HEK293 (cell line): ENCODE measurements at regions not wholly inside any gene's neighbourhood (a gene's known extent, or its start where the extent isn't known, plus 50 kb on each side); places are given as distances from the start of the nearest gene placed in this dataset.

ENCODE experiments used
- ZNF335 ChIP-seq: fragments of 450-650 bp; formaldehyde crosslinking; conservative IDR thresholded peaks from 2 replicates; pipeline ENCODE4 v1.5.1; 2016; ENCODE audit warnings: missing biosample characterization, missing genetic modification characterization
- TF ChIP-seq, protein P1 (sequence below): fragments of 450-650 bp; formaldehyde crosslinking; IDR thresholded peaks from 2 replicates; pipeline ENCODE4 v1.5.1; 2016; ENCODE audit warnings: missing biosample characterization, missing genetic modification characterization

DNA sequence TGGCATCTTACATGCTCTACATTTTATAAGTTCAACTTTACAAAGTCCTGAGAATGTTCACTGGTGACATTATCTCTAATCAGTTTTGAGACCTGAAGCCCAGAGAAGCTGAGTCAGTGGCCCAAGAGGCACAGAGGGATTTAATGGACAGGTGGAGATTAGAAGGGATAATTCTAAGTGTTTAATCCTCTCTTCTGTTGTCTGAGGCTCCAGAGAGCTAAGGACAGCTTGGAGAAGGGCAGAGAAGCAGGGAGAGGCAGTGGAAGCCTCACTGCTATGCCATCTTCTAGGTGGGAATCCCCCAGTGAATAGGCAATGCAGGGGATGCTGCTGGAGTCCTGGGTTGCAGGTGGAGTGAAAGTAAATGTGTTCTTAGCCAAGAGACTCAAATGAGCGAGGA, 369.4 kb upstream of the SLCO3A1 start:
- TF ChIP-seq ZNF335 (tag by site-specific recombination), result no peak
- TF ChIP-seq, protein P1, sequence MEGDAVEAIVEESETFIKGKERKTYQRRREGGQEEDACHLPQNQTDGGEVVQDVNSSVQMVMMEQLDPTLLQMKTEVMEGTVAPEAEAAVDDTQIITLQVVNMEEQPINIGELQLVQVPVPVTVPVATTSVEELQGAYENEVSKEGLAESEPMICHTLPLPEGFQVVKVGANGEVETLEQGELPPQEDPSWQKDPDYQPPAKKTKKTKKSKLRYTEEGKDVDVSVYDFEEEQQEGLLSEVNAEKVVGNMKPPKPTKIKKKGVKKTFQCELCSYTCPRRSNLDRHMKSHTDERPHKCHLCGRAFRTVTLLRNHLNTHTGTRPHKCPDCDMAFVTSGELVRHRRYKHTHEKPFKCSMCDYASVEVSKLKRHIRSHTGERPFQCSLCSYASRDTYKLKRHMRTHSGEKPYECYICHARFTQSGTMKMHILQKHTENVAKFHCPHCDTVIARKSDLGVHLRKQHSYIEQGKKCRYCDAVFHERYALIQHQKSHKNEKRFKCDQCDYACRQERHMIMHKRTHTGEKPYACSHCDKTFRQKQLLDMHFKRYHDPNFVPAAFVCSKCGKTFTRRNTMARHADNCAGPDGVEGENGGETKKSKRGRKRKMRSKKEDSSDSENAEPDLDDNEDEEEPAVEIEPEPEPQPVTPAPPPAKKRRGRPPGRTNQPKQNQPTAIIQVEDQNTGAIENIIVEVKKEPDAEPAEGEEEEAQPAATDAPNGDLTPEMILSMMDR (tag by site-specific recombination), result no peak
